ENCODE measurements at regions not wholly inside any gene's neighbourhood (a gene's known extent, or its start where the extent isn't known, plus 50 kb on each side); places are given as distances from the start of the nearest gene placed in this dataset.

DNA sequence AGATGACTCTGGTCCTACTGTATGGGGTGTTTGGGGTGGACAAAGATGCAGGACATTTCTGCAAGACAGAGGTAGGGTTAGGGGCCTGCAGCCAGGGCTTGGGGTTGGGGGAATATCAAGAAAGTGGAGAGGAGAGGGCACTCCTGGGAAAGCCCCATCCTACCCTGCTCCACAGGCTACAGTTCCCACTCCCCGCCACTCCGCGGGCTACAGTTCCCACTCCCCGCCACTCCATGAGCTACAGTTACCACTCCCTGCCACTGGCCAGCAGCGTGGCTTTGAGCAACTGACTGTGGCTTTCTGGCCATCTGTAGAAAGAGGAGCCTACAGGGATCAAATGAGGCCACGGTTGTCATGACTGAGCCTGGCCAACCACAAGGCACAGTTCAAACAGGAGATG lies 93.8 kb upstream of the GRIK3 start:
- no peak for DNase-seq (ENCODE audit: low read depth, low spot score)
- Histone ChIP-seq H3K27me3 (ENCODE audit: insufficient read depth, insufficient read length) (peaks cover 12% of the 10 kb centered on the region), H3K4me3 (ENCODE audit: insufficient read length, low read depth) (no peak overlapping the region), H3K9ac (ENCODE audit: insufficient read length, low read depth) (no peak overlapping the region), H3K4me1 (ENCODE audit: insufficient read depth, insufficient read length) (peaks cover 2% of the 10 kb centered on the region), H3K36me3 (ENCODE audit: insufficient read depth, insufficient read length, low read length) (no peaks in the 10 kb centered on the region), H3K9me3 (ENCODE audit: insufficient read depth, low read length) (no peaks in the 10 kb centered on the region)
- no peak for TF ChIP-seq YY1 (IDR thresholded peaks at IDR 0.05; ENCODE audit: insufficient read depth, insufficient read length)
- TF ChIP-seq SUZ12 (IDR thresholded peaks at IDR 0.05; ENCODE audit: extremely low read depth, insufficient read depth, insufficient read length) = no peak

DNA sequence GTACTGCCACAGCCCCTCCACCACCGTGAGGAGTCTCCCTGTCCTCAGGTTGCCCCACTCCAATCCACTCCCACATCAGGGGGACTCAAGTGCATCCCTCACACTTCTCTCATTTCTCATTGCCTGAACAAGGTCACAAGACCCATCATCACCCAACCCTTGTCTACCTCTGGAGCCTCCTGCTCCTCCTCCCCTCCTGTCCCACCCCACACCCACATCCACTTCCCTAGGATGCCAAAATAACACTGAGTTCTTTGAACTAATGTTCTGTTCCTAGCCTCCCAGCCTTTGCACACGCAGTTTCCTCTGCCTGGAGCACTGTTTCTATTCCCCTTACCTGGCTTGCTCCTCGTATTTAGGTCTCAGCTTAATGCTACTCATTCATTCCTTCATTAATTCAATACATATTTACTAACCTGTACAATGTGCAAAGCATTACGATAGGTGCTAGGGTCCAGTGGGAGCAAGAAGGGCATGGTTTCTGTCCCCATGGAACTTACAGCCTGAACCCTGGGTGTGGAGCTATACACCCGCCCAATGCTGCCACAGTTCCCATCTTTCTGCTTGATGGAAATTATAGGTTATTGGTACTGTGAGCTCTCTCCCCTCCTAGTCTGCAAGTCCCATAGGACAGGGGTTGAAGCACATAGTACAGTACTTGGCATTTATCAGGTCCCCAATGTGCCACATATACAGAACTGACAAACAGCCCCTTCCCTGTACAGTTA lies 96.1 kb upstream of the GRIK3 start:
- Histone ChIP-seq H3K36me3 (ENCODE audit: insufficient read depth, insufficient read length, low read length) (no peaks in the 10 kb centered on the region), H3K27me3 (ENCODE audit: insufficient read depth, insufficient read length) (peaks cover 14% of the 10 kb centered on the region), H3K4me1 (ENCODE audit: insufficient read depth, insufficient read length) (peaks cover 6% of the 10 kb centered on the region), H3K9me3 (ENCODE audit: insufficient read depth, low read length) (no peaks in the 10 kb centered on the region), H3K9ac (ENCODE audit: insufficient read length, low read depth) (no peak overlapping the region), H3K4me3 (ENCODE audit: insufficient read length, low read depth) (no peak overlapping the region)
- TF ChIP-seq SUZ12 (IDR thresholded peaks at IDR 0.05; ENCODE audit: extremely low read depth, insufficient read depth, insufficient read length) = no peak
- TF ChIP-seq YY1 (IDR thresholded peaks at IDR 0.05; ENCODE audit: insufficient read depth, insufficient read length) = no peak
- TF ChIP-seq ZNF274 (IDR thresholded peaks at IDR 0.05; ENCODE audit: low read depth, low read length) = no peak
- no peak for DNase-seq (ENCODE audit: low read depth, low spot score)

DNA sequence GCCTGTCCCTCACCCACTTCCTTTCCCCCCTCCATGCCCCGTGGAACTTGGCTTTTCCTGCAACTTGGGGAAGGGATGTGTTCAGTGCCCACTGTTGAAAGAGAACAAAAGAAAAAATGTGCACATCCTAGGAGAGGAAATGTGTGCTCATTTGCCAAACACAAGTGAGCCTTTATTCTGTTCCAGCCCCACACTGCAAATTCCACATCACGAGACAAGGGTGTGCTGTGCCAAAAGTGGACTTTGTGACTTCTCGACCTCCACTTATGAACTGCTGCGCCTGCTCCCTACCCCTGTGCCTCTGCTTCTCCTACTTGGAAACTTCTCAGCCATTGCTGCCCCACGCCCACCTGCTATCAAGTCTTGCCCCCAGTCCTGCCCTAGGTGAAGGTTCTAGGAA lies 97.0 kb upstream of the GRIK3 start:
- H3K4me3 ChIP-seq (ENCODE audit: insufficient read length, low read depth) = no peak overlapping the region
- no peaks in the 10 kb centered on the region for H3K9me3 ChIP-seq (ENCODE audit: insufficient read depth, low read length)
- H3K27me3 ChIP-seq (ENCODE audit: insufficient read depth, insufficient read length) = peaks cover 14% of the 10 kb centered on the region
- no peak for TF ChIP-seq SUZ12 (IDR thresholded peaks at IDR 0.05; ENCODE audit: extremely low read depth, insufficient read depth, insufficient read length)
- no peak for TF ChIP-seq YY1 (IDR thresholded peaks at IDR 0.05; ENCODE audit: insufficient read depth, insufficient read length)
- no peak for TF ChIP-seq ZNF274 (IDR thresholded peaks at IDR 0.05; ENCODE audit: low read depth, low read length)
- DNase-seq (ENCODE audit: low read depth, low spot score) = no peak
- no peak overlapping the region for H3K9ac ChIP-seq (ENCODE audit: insufficient read length, low read depth)
- peaks cover 6% of the 10 kb centered on the region for H3K4me1 ChIP-seq (ENCODE audit: insufficient read depth, insufficient read length)
- H3K36me3 ChIP-seq (ENCODE audit: insufficient read depth, insufficient read length, low read length) = no peaks in the 10 kb centered on the region

DNA sequence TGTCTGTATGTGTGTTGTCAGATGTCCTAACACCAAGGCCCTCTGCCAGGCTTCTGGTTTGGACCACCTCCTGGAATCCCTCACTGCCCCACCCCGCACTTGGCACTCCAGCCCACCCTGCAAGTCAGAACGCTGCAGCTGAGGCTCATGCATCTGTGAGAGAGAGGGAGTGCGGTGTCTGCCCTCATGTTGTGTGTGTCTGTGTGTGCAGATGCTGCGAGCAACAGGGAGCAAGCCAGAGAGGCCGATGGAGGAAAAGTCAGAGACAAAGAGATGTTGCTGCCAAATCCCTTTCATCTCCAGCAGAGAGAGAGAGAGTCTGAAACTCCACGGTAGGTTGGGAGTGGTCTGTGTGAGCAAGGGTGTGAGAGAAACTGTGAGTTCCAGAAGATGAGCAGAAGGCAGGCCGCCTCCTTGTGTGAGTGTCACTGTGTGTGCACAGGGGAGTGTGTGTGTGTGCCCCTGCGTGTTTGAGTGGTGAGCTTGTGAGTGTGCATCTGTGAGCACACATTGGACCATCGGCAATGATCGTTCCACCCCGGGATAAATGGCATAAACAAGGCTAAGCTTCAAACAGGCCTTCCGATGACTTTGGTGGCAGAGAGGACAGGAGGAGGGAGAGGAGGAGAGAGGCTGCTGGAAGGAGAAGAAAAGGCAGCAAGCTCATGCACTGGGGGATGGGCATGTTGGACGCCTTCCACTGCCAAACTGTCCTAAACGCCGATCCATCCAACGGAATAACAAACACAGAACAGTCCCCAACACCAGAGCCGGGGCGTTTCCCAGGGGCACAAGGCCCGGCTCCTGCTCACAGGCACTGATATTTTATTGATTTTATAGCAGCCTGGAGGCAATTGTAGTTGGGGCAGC lies 99.2 kb upstream of the GRIK3 start:
- peaks cover 14% of the 10 kb centered on the region for H3K27me3 ChIP-seq (ENCODE audit: insufficient read depth, insufficient read length)
- no peak for DNase-seq (ENCODE audit: low read depth, low spot score)
- H3K36me3 ChIP-seq (ENCODE audit: insufficient read depth, insufficient read length, low read length) = no peaks in the 10 kb centered on the region
- peaks cover 6% of the 10 kb centered on the region for H3K4me1 ChIP-seq (ENCODE audit: insufficient read depth, insufficient read length)
- H3K4me3 ChIP-seq (ENCODE audit: insufficient read length, low read depth) = no peak overlapping the region
- no peak overlapping the region for H3K9ac ChIP-seq (ENCODE audit: insufficient read length, low read depth)
- no peak for TF ChIP-seq ZNF274 (IDR thresholded peaks at IDR 0.05; ENCODE audit: low read depth, low read length)
- no peak for TF ChIP-seq SUZ12 (IDR thresholded peaks at IDR 0.05; ENCODE audit: extremely low read depth, insufficient read depth, insufficient read length)
- no peak for TF ChIP-seq YY1 (IDR thresholded peaks at IDR 0.05; ENCODE audit: insufficient read depth, insufficient read length)
- no peaks in the 10 kb centered on the region for H3K9me3 ChIP-seq (ENCODE audit: insufficient read depth, low read length)

DNA sequence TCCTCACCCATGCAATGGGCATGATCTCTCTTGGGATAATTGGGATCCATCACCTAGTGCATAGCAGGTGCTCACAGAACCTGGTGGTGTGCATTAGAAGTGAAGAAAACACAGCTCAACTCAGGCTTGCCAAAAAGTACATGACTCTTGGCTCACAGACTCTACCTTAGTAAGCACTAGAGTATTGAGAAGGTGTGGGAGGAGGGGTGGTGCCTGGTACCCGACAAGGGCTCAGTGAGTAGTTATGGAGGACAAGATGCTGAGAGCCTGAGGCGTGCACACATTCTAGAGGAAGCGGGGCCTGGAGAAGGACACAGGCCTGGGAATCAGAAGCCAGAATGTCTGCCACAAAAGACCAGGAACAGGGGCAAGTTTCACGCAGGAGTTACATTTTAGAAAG lies 100.3 kb upstream of the GRIK3 start:
- no peak for DNase-seq (ENCODE audit: low read depth, low spot score)
- peaks cover 17% of the 10 kb centered on the region for H3K27me3 ChIP-seq (ENCODE audit: insufficient read depth, insufficient read length)
- no peaks in the 10 kb centered on the region for H3K9me3 ChIP-seq (ENCODE audit: insufficient read depth, low read length)
- H3K4me3 ChIP-seq (ENCODE audit: insufficient read length, low read depth) = no peak overlapping the region
- no peaks in the 10 kb centered on the region for H3K36me3 ChIP-seq (ENCODE audit: insufficient read depth, insufficient read length, low read length)
- H3K9ac ChIP-seq (ENCODE audit: insufficient read length, low read depth) = no peak overlapping the region
- peaks cover 6% of the 10 kb centered on the region for H3K4me1 ChIP-seq (ENCODE audit: insufficient read depth, insufficient read length)
- TF ChIP-seq SUZ12 (IDR thresholded peaks at IDR 0.05; ENCODE audit: extremely low read depth, insufficient read depth, insufficient read length) (no peak), YY1 (IDR thresholded peaks at IDR 0.05; ENCODE audit: insufficient read depth, insufficient read length) (no peak), ZNF274 (IDR thresholded peaks at IDR 0.05; ENCODE audit: low read depth, low read length) (no peak)

DNA sequence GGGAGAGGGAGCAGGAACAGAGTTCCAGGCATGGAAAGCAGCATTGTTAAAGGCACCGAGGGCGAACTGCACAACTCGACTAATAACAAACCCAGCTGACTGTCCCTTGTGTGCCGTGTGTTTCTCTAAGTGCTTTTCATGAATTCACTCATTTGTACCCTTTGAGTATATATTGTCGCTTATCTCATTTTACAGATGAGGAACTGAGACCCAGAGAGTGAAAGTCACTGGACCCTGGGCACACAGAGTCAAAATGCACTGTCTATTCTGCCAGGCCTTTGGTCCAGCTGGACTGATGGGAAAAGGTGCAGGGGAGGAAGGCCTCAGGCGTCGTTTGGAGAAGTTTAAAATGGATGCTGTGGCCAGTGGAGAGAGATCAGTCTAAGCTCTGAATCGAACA lies 100.7 kb upstream of the GRIK3 start:
- H3K27me3 ChIP-seq (ENCODE audit: insufficient read depth, insufficient read length) = peaks cover 17% of the 10 kb centered on the region
- no peak overlapping the region for H3K9ac ChIP-seq (ENCODE audit: insufficient read length, low read depth)
- no peak overlapping the region for H3K4me3 ChIP-seq (ENCODE audit: insufficient read length, low read depth)
- H3K36me3 ChIP-seq (ENCODE audit: insufficient read depth, insufficient read length, low read length) = no peaks in the 10 kb centered on the region
- TF ChIP-seq SUZ12 (IDR thresholded peaks at IDR 0.05; ENCODE audit: extremely low read depth, insufficient read depth, insufficient read length) (no peak), ZNF274 (IDR thresholded peaks at IDR 0.05; ENCODE audit: low read depth, low read length) (no peak), YY1 (IDR thresholded peaks at IDR 0.05; ENCODE audit: insufficient read depth, insufficient read length) (no peak)
- no peak for DNase-seq (ENCODE audit: low read depth, low spot score)
- H3K9me3 ChIP-seq (ENCODE audit: insufficient read depth, low read length) = no peaks in the 10 kb centered on the region
- H3K4me1 ChIP-seq (ENCODE audit: insufficient read depth, insufficient read length) = peaks cover 6% of the 10 kb centered on the region

DNA sequence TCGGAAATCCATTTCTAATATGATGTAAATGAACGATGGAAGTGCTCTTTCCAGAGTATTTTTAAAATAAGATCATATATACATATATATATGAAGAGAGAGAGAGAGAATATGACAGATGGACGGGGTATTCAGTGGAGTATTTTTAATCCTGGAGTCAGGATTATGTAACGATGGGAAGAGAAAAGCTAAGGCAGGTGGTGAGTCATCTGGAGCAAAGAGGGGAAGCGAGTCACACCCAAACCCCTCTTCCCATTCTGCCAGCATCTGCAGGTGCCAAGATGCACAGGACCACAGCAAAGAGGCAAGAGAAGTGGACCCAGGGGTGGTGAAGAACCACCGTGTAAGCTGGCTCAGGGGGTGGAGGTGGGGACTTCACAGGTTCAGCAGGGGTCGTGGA lies 102.7 kb upstream of the GRIK3 start:
- DNase-seq (ENCODE audit: low read depth, low spot score) = no peak
- TF ChIP-seq ZNF274 (IDR thresholded peaks at IDR 0.05; ENCODE audit: low read depth, low read length) = no peak
- TF ChIP-seq SUZ12 (IDR thresholded peaks at IDR 0.05; ENCODE audit: extremely low read depth, insufficient read depth, insufficient read length) = no peak
- no peak for TF ChIP-seq YY1 (IDR thresholded peaks at IDR 0.05; ENCODE audit: insufficient read depth, insufficient read length)
- Histone ChIP-seq H3K9ac (ENCODE audit: insufficient read length, low read depth) (no peak overlapping the region), H3K36me3 (ENCODE audit: insufficient read depth, insufficient read length, low read length) (no peaks in the 10 kb centered on the region), H3K4me1 (ENCODE audit: insufficient read depth, insufficient read length) (peaks cover 6% of the 10 kb centered on the region), H3K27me3 (ENCODE audit: insufficient read depth, insufficient read length) (peaks cover 6% of the 10 kb centered on the region), H3K9me3 (ENCODE audit: insufficient read depth, low read length) (no peaks in the 10 kb centered on the region), H3K4me3 (ENCODE audit: insufficient read length, low read depth) (no peak overlapping the region)
